K562 (cell line): ENCODE measurements at regions not wholly inside any gene's neighbourhood (a gene's known extent, or its start where the extent isn't known, plus 50 kb on each side); places are given as distances from the start of the nearest gene placed in this dataset.

ENCODE experiments used
- ATAC-seq: fragments of 200-7000 bp; cut with Tn5 transposase; 3 replicates; pipeline ENCODE4 v1.9.1; 2020; ENCODE audit warnings: moderate library complexity
- BruUV-seq: library from RNA; stranded (reverse); fragments of 400-500 nt; replicated peaks from 2 replicates; lab custom pipeline; 2021; lab: Mats Ljungman, UMichigan
- CTCF ChIA-PET: fragments of 300-600 bp; formaldehyde crosslinking; extraction: SDS; loops from one replicate; lab custom pipeline; 2021; ENCODE audit warnings: low intra/inter-chr PET ratio; lab: Yijun Ruan, JAX
- POLR2A ChIA-PET: fragments of 300-600, 350-650 bp; sonication (Branson Sonifier 250); formaldehyde crosslinking; extraction: SDS; loops from one replicate; lab custom pipeline; 2021; ENCODE audit warnings: antibody characterized with exemption, inconsistent platforms; lab: Yijun Ruan, JAX
- DNase-seq, 4 experiments: peaks; one replicate each; pipeline versions ENCODE4 v3.0.0 to v3.0.0-alpha.2; 2011 to 2018; ENCODE audit warnings: low spot score in 3 of 4, mixed read lengths in 3 of 4; ENCODE audit errors: extremely low read depth in 1 of 4
- FAIRE-seq: peaks from 2 replicates; lab custom pipeline; 2011; peaks lifted over from hg19 to GRCh38; lab: Jason Lieb, UNC
- H2AFZ ChIP-seq: 2 replicates; pipeline ENCODE4 v1.6.0; 2011; ENCODE audit warnings: low read depth, low read length, control low read depth, inconsistent platforms
- H3K27ac ChIP-seq: fragments of 200-600 bp; 3 replicates; pipeline ENCODE4 v1.8.0; 2011; ENCODE audit warnings: low read depth, mild to moderate bottlenecking, control low read depth, inconsistent platforms, low read length, moderate library complexity, mixed read lengths; ENCODE audit errors: extremely low read depth
- H3K27me3 ChIP-seq, 2 experiments: fragments of 300-600 bp in 1 of 2; 2 replicates in 1 of 2; 3 replicates in 1 of 2; pipeline versions ENCODE4 v1.6.0 to v1.8.0; 2011; ENCODE audit warnings: inconsistent platforms in 2 of 2, low read length in 2 of 2, mild to moderate bottlenecking in 1 of 2, mixed read lengths in 1 of 2, moderate library complexity in 1 of 2; ENCODE audit not compliant: control insufficient read depth in 2 of 2, insufficient read depth in 2 of 2
- H3K36me3 ChIP-seq: fragments of 300-600 bp; 3 replicates; pipeline ENCODE4 v1.8.0; 2011; ENCODE audit warnings: mild to moderate bottlenecking, low read length, inconsistent platforms; ENCODE audit not compliant: control insufficient read depth, insufficient read depth
- H3K4me1 ChIP-seq, 2 experiments: fragments of 200-600 bp in 1 of 2; replicated peaks in 1 of 2; 2 replicates in 1 of 2; 3 replicates in 1 of 2; pipeline versions ENCODE4 v1.5.1 to v1.8.0; 2011; ENCODE audit warnings: inconsistent platforms in 2 of 2, low read length in 2 of 2, mild to moderate bottlenecking in 1 of 2, mixed read lengths in 1 of 2, moderate library complexity in 1 of 2; ENCODE audit not compliant: control insufficient read depth in 2 of 2, insufficient read depth in 2 of 2
- H3K4me2 ChIP-seq: 2 replicates; pipeline ENCODE4 v1.6.1; 2011; ENCODE audit warnings: low read length, control low read depth, inconsistent platforms, mixed read lengths; ENCODE audit not compliant: insufficient read depth
- H3K4me3 ChIP-seq: fragments of 200-600 bp; sonication (generic), shearing (Covaris generic); 2 replicates; pipeline ENCODE4 v1.5.1; 2016; ENCODE audit warnings: control low read depth, inconsistent platforms
- H3K79me2 ChIP-seq: fragments of 200-600 bp; 3 replicates; pipeline ENCODE4 v1.8.0; 2011; ENCODE audit warnings: low read length, inconsistent platforms; ENCODE audit not compliant: control insufficient read depth, insufficient read depth
- H3K9ac ChIP-seq, 2 experiments: 2 replicates each; pipeline versions ENCODE4 v1.6.0 to v1.6.1; 2011; ENCODE audit warnings: low read depth in 2 of 2, low read length in 2 of 2, control low read depth in 1 of 2, inconsistent platforms in 1 of 2, mild to moderate bottlenecking in 1 of 2, mixed read lengths in 1 of 2; ENCODE audit not compliant: insufficient read depth in 1 of 2
- H3K9me1 ChIP-seq: one replicate; pipeline ENCODE4 v1.6.0; 2011; ENCODE audit warnings: inconsistent platforms, mild to moderate bottlenecking, low read length, moderate library complexity; ENCODE audit not compliant: control insufficient read depth, insufficient read depth
- H3K9me3 ChIP-seq: replicated peaks from 2 replicates; pipeline ENCODE4 v1.5.1; 2011; ENCODE audit warnings: low read depth, low read length, inconsistent platforms; ENCODE audit not compliant: control insufficient read depth, insufficient read depth
- H4K20me1 ChIP-seq: replicated peaks from 2 replicates; pipeline ENCODE4 v1.6.1; 2011; ENCODE audit warnings: low read length, inconsistent platforms, mixed read lengths; ENCODE audit not compliant: control insufficient read depth, insufficient read depth
- COPS2 ChIP-seq: fragments of 450-650 bp; conservative IDR thresholded peaks from 2 replicates; pipeline ENCODE4 v1.6.1; 2016; ENCODE audit warnings: mild to moderate bottlenecking, moderate library complexity
- ELF2 ChIP-seq: fragments of 250-450 bp; sonication (Bioruptor Pico); IDR thresholded peaks from 2 replicates; pipeline ENCODE4 v1.5.0; 2021; ENCODE audit warnings: mild to moderate bottlenecking
- ETV1 ChIP-seq: fragments of 450-650 bp; conservative IDR thresholded peaks from 2 replicates; pipeline ENCODE4 v1.6.1; 2016; ENCODE audit warnings: missing genetic modification characterization, control low read depth, low read depth, missing compliant biosample characterization
- GTF2B ChIP-seq: IDR thresholded peaks from 2 replicates; pipeline ENCODE4 v1.6.1; 2011; ENCODE audit not compliant: insufficient read length; ENCODE audit errors: extremely low read depth
- XRCC5 ChIP-seq: fragments of 200-400 bp; formaldehyde crosslinking; IDR thresholded peaks from 2 replicates; pipeline ENCODE4 v1.6.1; 2017; ENCODE audit warnings: low read depth, mild to moderate bottlenecking, low read length
- ZNF282 ChIP-seq: sonication (generic); formaldehyde crosslinking; IDR thresholded peaks from 2 replicates; pipeline ENCODE4 v1.8.1; 2023; ENCODE audit warnings: missing genetic modification reagents
- WGBS: fragments of 100-300 bp; shearing (Covaris generic); methylation state at CpG from one replicate; pipeline ENCODE4 v1.1.6; 2016; ENCODE audit warnings: low coverage, mixed read lengths; ENCODE audit not compliant: insufficient coverage; ENCODE audit errors: missing lambda C conversion rate; 5-methylcytosine and 5-hydroxymethylcytosine counted together
- in situ Hi-C: fragments of 300-500 bp; cut with MboI; formaldehyde crosslinking; loops from 4 replicates; pipeline ENCODE4 v1.15.0; 2018; ENCODE audit warnings: inconsistent platforms, mixed read lengths
- intact Hi-C: fragments of 100-400 bp; cut with micrococcal nuclease; formaldehyde crosslinking; loops from 2 replicates; pipeline ENCODE4 v1.14.2; 2022

- POLR2A ChIA-PET, result interaction anchor here (1.1 kb wide), 1 partner anchor 21 kb away, joined by 4 read pairs; no protein-coding TSS in a partner anchor
- no peaks in the 10 kb centered on the region for H3K27me3 ChIP-seq
- peak overlapping the region; percentile 35; the same call in 1 of the 2 replicates for H2AFZ ChIP-seq
- no peak for DNase-seq
- FAIRE-seq, result no peak
- H4K20me1 ChIP-seq, result no peaks in the 10 kb centered on the region
- H3K36me3 ChIP-seq, result no peaks in the 10 kb centered on the region
- 75% methylated on average over 8 of the region's 15 CpGs for WGBS
- H3K4me3 ChIP-seq, result no peak overlapping the region
- TF ChIP-seq XRCC5 (no peak), COPS2 (no peak), ELF2 (CRISPR knock-in tag) (no peak), ETV1 (tag) (no peak), ZNF282 (no peak), GTF2B (no peak)
- CTCF ChIA-PET, result no interaction called here
- H3K27ac ChIP-seq, result no peak overlapping the region
- H3K9ac ChIP-seq, result peak overlapping the region in 1 of 2 experiments; percentile 41; a peak in 2 of 4 replicates
- H3K4me2 ChIP-seq, result no peak overlapping the region
- in situ Hi-C loops, result no loop called here
- H3K9me3 ChIP-seq, result no peaks in the 10 kb centered on the region
- no peaks in the 10 kb centered on the region for H3K79me2 ChIP-seq
- H3K9me1 ChIP-seq, result no peaks in the 10 kb centered on the region
- no peak for ATAC-seq
- peaks cover 0 to 36% of the 10 kb centered on the region in 2 experiments; a peak in 3 of 5 replicates for H3K4me1 ChIP-seq
- intact Hi-C loops, result loop anchor here (2.0 kb wide), 1 partner anchor 32 kb away; no protein-coding TSS in a partner anchor
- BruUV-seq, result no TSS peak
Measured at GRCh38 chr9:129282731-129283211, 104.7 kb upstream of the IER5L start.
